Heart left ventricle (tissue), 13 donors: ENCODE measurements at regions not wholly inside any gene's neighbourhood (a gene's known extent, or its start where the extent isn't known, plus 50 kb on each side); places are given as distances from the start of the nearest gene placed in this dataset.

Experiments
- POLR2A ChIP-seq, 2 donors: fragments of 450-650 bp; IDR thresholded peaks; one replicate each; pipeline ENCODE4 v1.6.1; 2017; ENCODE audit warnings: antibody characterized with exemption in 2 of 2, mild to moderate bottlenecking in 2 of 2, moderate library complexity in 2 of 2
- TF ChIP-seq, protein P1 (sequence below), 12 donors: fragments of 200-600 bp; sonication (generic) in 4 of 12; IDR thresholded peaks; one replicate each; pipeline versions ENCODE4 v1.5.0 to v1.8.0; 2018 to 2022; ENCODE audit warnings: antibody characterized with exemption in 12 of 12, mild to moderate bottlenecking in 5 of 12
- donor health status: ischemic (EF 13 %, LVEDD 7.1; RV severe dilation, severe dysfunction).
- donor health status: DM: no; HTN: yes; CAD: no.
- donor health status: DM: no; HTN: no; CAD: no.
- donor health status: ischemic (EF 25% LVEDD 6.9; RV normal size, moderate dysfunction).
- donor health status: ischemic (EF 25% LVEDD 5.7; RV mildly dilated, moderate dysfunction).
- donor health status: ischemic (EF 35%, LVEDD 5.7; RV mildly dilated, moderate dysfunction).
- donor health status: nonischemic (EF 11% LVEDD 7.7; RV severe dilation, severe dysfunction).
- donor health status: DM: yes; HTN: yes; CAD: no.
- donor health status: PGD.
- donor health status: ischemic (EF 29% LVEDD 5.4; RV normal size, mild dysfunction).
- donor health status: nonischemic (EF 23%, LVEDD 6.1; RV moderate dilation, normal function).

DNA sequence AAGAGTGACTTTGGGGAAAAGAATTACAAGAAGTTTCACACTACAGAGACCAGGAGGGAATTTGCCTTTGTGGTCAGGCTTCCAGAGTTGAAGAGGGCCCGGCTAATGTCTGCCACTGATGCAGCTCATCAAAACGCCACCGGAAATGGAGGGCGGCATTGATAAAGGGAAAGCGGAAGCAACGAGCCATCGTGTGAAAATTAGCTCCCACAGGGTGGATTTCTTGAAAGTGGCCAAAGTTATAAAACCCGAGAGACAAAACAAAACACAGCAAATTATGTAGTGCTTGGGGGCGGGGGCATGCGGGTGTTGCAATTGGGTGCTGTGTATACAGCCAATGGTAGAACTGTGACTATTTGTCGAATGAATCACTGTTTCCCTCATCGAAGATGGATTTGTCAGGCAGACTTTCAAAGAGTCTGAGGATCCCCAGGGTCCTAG, 113.0 kb downstream of the ADAMTS15 start:
- TF ChIP-seq, protein P1, sequence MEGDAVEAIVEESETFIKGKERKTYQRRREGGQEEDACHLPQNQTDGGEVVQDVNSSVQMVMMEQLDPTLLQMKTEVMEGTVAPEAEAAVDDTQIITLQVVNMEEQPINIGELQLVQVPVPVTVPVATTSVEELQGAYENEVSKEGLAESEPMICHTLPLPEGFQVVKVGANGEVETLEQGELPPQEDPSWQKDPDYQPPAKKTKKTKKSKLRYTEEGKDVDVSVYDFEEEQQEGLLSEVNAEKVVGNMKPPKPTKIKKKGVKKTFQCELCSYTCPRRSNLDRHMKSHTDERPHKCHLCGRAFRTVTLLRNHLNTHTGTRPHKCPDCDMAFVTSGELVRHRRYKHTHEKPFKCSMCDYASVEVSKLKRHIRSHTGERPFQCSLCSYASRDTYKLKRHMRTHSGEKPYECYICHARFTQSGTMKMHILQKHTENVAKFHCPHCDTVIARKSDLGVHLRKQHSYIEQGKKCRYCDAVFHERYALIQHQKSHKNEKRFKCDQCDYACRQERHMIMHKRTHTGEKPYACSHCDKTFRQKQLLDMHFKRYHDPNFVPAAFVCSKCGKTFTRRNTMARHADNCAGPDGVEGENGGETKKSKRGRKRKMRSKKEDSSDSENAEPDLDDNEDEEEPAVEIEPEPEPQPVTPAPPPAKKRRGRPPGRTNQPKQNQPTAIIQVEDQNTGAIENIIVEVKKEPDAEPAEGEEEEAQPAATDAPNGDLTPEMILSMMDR (IDR thresholded peaks at IDR 0.05), result no peak
- TF ChIP-seq POLR2A (IDR thresholded peaks at IDR 0.05), result no peak
